ENCODE measurements at regions not wholly inside any gene's neighbourhood (a gene's known extent, or its start where the extent isn't known, plus 50 kb on each side); places are given as distances from the start of the nearest gene placed in this dataset.

- FAIRE-seq (no peak), DNase-seq (ENCODE audit: low read depth, low spot score) (no peak)
- intact Hi-C loops (cut with micrococcal nuclease) = no loop called here
- Histone ChIP-seq H3K9ac (replicated peaks; ENCODE audit: extremely low read depth, insufficient read depth, low read length) (no peak overlapping the region), H3K27me3 (ENCODE audit: control insufficient read depth in 2 of 2, insufficient read depth in 2 of 2, low read length in 2 of 2) (no peaks in the 10 kb centered on the region), H2AFZ (ENCODE audit: low read depth, low read length) (no peak overlapping the region), H4K20me1 (replicated peaks; ENCODE audit: control insufficient read depth, extremely low read depth, insufficient read depth, low read length) (no peaks in the 10 kb centered on the region), H3K4me2 (ENCODE audit: insufficient read depth, low read length) (no peak overlapping the region), H3K27ac (ENCODE audit: insufficient read depth, low read depth, low read length) (no peak overlapping the region), H3K79me2 (ENCODE audit: control insufficient read depth, insufficient read depth, low read length) (no peaks in the 10 kb centered on the region), H3K4me1 (ENCODE audit: control insufficient read depth, extremely low read depth, insufficient read depth, low read length) (no peaks in the 10 kb centered on the region), H3K4me3 (replicated peaks in 1 of 3; ENCODE audit: insufficient read depth in 1 of 3, low read depth in 1 of 3, low read length in 3 of 3) (no peak overlapping the region), H3K9me1 (replicated peaks; ENCODE audit: control insufficient read depth, extremely low read depth, insufficient read depth, low read length) (no peaks in the 10 kb centered on the region), H3K9me3 (replicated peaks; ENCODE audit: control insufficient read depth, insufficient read depth, low read length) (no peaks in the 10 kb centered on the region), H3K36me3 (ENCODE audit: control insufficient read depth in 2 of 2, extremely low read depth in 1 of 2, insufficient read depth in 2 of 2, low read length in 2 of 2) (no peaks in the 10 kb centered on the region)
- dilution Hi-C loops (cut with MboI; ENCODE audit: extremely low pct_ligation_motif_present, low sequenced_read_pairs) = no loop called here
- no TSS peak for BruUV-seq (replicated peaks)
- CTCF ChIA-PET = no interaction called here
- POLR2A ChIA-PET = no interaction called here
- TF ChIP-seq EZH2 (IDR thresholded peaks at IDR 0.05; ENCODE audit: borderline replicate concordance, low read depth, low read length, severe bottlenecking) (no peak), MYC (IDR thresholded peaks at IDR 0.05; ENCODE audit: low read depth, low read length) (no peak), GATA2 (IDR thresholded peaks at IDR 0.05; ENCODE audit: insufficient read depth, insufficient read length, low read depth, low read length) (no peak), FOS (IDR thresholded peaks at IDR 0.05; ENCODE audit: borderline replicate concordance, insufficient read depth, low read length) (no peak), POLR2A (IDR thresholded peaks at IDR 0.05; ENCODE audit: low read depth, low read length) (no peak), MAX (IDR thresholded peaks at IDR 0.05; ENCODE audit: insufficient read depth, insufficient read length) (no peak), CTCF (IDR thresholded peaks at IDR 0.05; ENCODE audit: extremely low read depth in 1 of 2, insufficient read depth in 1 of 2, low read depth in 1 of 2, low read length in 2 of 2) (no peak), JUN (IDR thresholded peaks at IDR 0.05; ENCODE audit: borderline replicate concordance, insufficient read depth, insufficient read length, low read depth) (no peak), POLR2AphosphoS5 (IDR thresholded peaks at IDR 0.05; ENCODE audit: insufficient read depth, low read depth, low read length) (no peak)
These were observed 274.4 kb upstream of the VCX start for GRCh38 chrX:7568597-7568996.
